SK-N-MC (cell line): ENCODE measurements at regions not wholly inside any gene's neighbourhood (a gene's known extent, or its start where the extent isn't known, plus 50 kb on each side); places are given as distances from the start of the nearest gene placed in this dataset.

ENCODE experiments used
- EZH2 ChIP-seq: fragments of 200-600 bp; sonication (generic); IDR thresholded peaks from one replicate; pipeline ENCODE4 v1.6.1; 2017; ENCODE audit warnings: antibody characterized with exemption
- POLR2AphosphoS5 ChIP-seq: IDR thresholded peaks from 2 replicates; pipeline ENCODE4 v1.6.1; 2012; ENCODE audit warnings: mild to moderate bottlenecking, low read depth, low read length, borderline replicate concordance

- no peak for TF ChIP-seq EZH2
- no peak for TF ChIP-seq POLR2AphosphoS5
These were observed 319.0 kb upstream of the SPRED2 start for GRCh38 chr2:65751408-65751807.
